ENCODE measurements at regions not wholly inside any gene's neighbourhood (a gene's known extent, or its start where the extent isn't known, plus 50 kb on each side); places are given as distances from the start of the nearest gene placed in this dataset.

GRCh38 chr12:98256830-98257229, 258.6 kb upstream of the TMPO start:
- intact Hi-C loops (cut with DNase I; ENCODE audit: low total_unique reads) = no loop called here
- Histone ChIP-seq H3K9me3 (no peaks in the 10 kb centered on the region), H3K27me3 (no peaks in the 10 kb centered on the region), H3K4me1 (no peaks in the 10 kb centered on the region), H3K4me3 (no peak overlapping the region), H3K27ac (no peak overlapping the region), H3K36me3 (no peaks in the 10 kb centered on the region)
- DNase-seq = no peak
- TF ChIP-seq CTCF (IDR thresholded peaks at IDR 0.05) (no peak), POLR2A (IDR thresholded peaks at IDR 0.05) (no peak), EP300 (IDR thresholded peaks at IDR 0.05) (no peak), POLR2AphosphoS5 (IDR thresholded peaks at IDR 0.05) (no peak)
- WGBS, 5 donors = 89 to 100% (median 95%) methylated on average over 1 of the region's 1 CpG

GRCh38 chr12:98259693-98260092, 255.7 kb upstream of the TMPO start:
- peak in 1 of 2 donors; percentile 28 for DNase-seq
- Histone ChIP-seq H3K4me1 (no peaks in the 10 kb centered on the region), H3K27me3 (peaks cover 0 to 3% (median 0%) of the 10 kb centered on the region in 3 donors), H3K27ac (no peak overlapping the region), H3K36me3 (no peaks in the 10 kb centered on the region), H3K4me3 (no peak overlapping the region), H3K9me3 (no peaks in the 10 kb centered on the region)
- no peak for TF ChIP-seq CTCF (IDR thresholded peaks at IDR 0.05)
- no peak for TF ChIP-seq POLR2A (IDR thresholded peaks at IDR 0.05)
- no peak for TF ChIP-seq POLR2AphosphoS5 (IDR thresholded peaks at IDR 0.05)
- no peak for TF ChIP-seq EP300 (IDR thresholded peaks at IDR 0.05)
- WGBS, 5 donors = 39 to 48% (median 40%) methylated on average over 5 of the region's 5 CpGs
- intact Hi-C loops (cut with DNase I; ENCODE audit: low total_unique reads) = no loop called here

GRCh38 chr12:98260276-98260675, 255.1 kb upstream of the TMPO start:
- WGBS, 5 donors = 63 to 71% (median 67%) methylated on average over 5 of the region's 5 CpGs
- DNase-seq = no peak
- H3K27ac ChIP-seq = no peak overlapping the region
- no peaks in the 10 kb centered on the region for H3K36me3 ChIP-seq
- intact Hi-C loops (cut with DNase I; ENCODE audit: low total_unique reads) = no loop called here
- H3K4me3 ChIP-seq = no peak overlapping the region
- no peak for TF ChIP-seq CTCF (IDR thresholded peaks at IDR 0.05)
- peaks cover 0 to 3% (median 0%) of the 10 kb centered on the region in 3 donors for H3K27me3 ChIP-seq
- H3K4me1 ChIP-seq = no peaks in the 10 kb centered on the region
- no peaks in the 10 kb centered on the region for H3K9me3 ChIP-seq

- TF ChIP-seq POLR2A (IDR thresholded peaks at IDR 0.05) = no peak
- TF ChIP-seq EP300 (IDR thresholded peaks at IDR 0.05) = no peak
- Histone ChIP-seq H3K4me1 (no peaks in the 10 kb centered on the region), H3K9me3 (peaks cover 0 to 12% (median 5%) of the 10 kb centered on the region in 4 donors), H3K27me3 (peaks cover 0 to 3% (median 0%) of the 10 kb centered on the region in 3 donors), H3K36me3 (no peaks in the 10 kb centered on the region), H3K4me3 (no peak overlapping the region), H3K27ac (no peak overlapping the region)
- intact Hi-C loops (cut with DNase I; ENCODE audit: low total_unique reads) = no loop called here
- DNase-seq = no peak
- 72 to 81% (median 74%) methylated on average over 6 of the region's 6 CpGs for WGBS, 5 donors
These were observed 252.5 kb upstream of the TMPO start for GRCh38 chr12:98262902-98263301.

GRCh38 chr12:98274430-98275130, 240.8 kb upstream of the TMPO start:
- no peak overlapping the region for H3K27ac ChIP-seq
- no peak overlapping the region for H3K4me3 ChIP-seq
- 54 to 74% (median 60%) methylated on average over 5 of the region's 5 CpGs for WGBS, 5 donors
- DNase-seq = no peak
- no peaks in the 10 kb centered on the region for H3K27me3 ChIP-seq
- H3K9me3 ChIP-seq = no peaks in the 10 kb centered on the region
- intact Hi-C loops (cut with DNase I; ENCODE audit: low total_unique reads) = no loop called here
- H3K36me3 ChIP-seq = no peaks in the 10 kb centered on the region
- TF ChIP-seq EP300 (IDR thresholded peaks at IDR 0.05) (no peak), CTCF (IDR thresholded peaks at IDR 0.05) (no peak), POLR2AphosphoS5 (IDR thresholded peaks at IDR 0.05) (no peak), POLR2A (IDR thresholded peaks at IDR 0.05) (no peak)
- no peaks in the 10 kb centered on the region for H3K4me1 ChIP-seq

Measured in stomach (tissue), 8 donors.